Progenitor cell of endocrine pancreas (in vitro differentiated cells): ENCODE measurements at regions not wholly inside any gene's neighbourhood (a gene's known extent, or its start where the extent isn't known, plus 50 kb on each side); places are given as distances from the start of the nearest gene placed in this dataset.
A peak's percentile ranks its signal among the peaks of the same experiment; 100 is the strongest.

Source experiments
- DNase-seq: peaks from one replicate; pipeline ENCODE4 v3.0.0; 2021; ENCODE audit warnings: low spot score; ENCODE audit not compliant: unreplicated experiment
- H3K27ac Mint-ChIP-seq: 2 replicates; pipeline ENCODE4 v1.8.0; 2021; ENCODE audit warnings: mild to moderate bottlenecking, moderate library complexity, mixed read lengths
- H3K27me3 Mint-ChIP-seq: 2 replicates; pipeline ENCODE4 v1.8.0; 2021; ENCODE audit warnings: mixed read lengths
- H3K36me3 Mint-ChIP-seq: 2 replicates; pipeline ENCODE4 v1.8.0; 2022; ENCODE audit warnings: mixed read lengths; ENCODE audit not compliant: insufficient read depth
- H3K4me1 Mint-ChIP-seq: 2 replicates; pipeline ENCODE4 v1.8.0; 2021; ENCODE audit warnings: low read depth, mixed read lengths
- H3K4me3 Mint-ChIP-seq: 2 replicates; pipeline ENCODE4 v1.8.0; 2021; ENCODE audit warnings: low read depth, mild to moderate bottlenecking, moderate library complexity, mixed read lengths
- H3K9me3 Mint-ChIP-seq: 2 replicates; pipeline ENCODE4 v1.8.0; 2021; ENCODE audit warnings: low read depth, mixed read lengths
- CTCF ChIP-seq: fragments of 200-600 bp; sonication (generic); IDR thresholded peaks from one replicate; pipeline ENCODE4 v1.5.0; 2021; ENCODE audit warnings: antibody characterized with exemption, mild to moderate bottlenecking; ENCODE audit not compliant: unreplicated experiment

- H3K9me3 Mint-ChIP-seq = no peaks in the 10 kb centered on the region
- H3K27me3 Mint-ChIP-seq = peaks cover 21% of the 10 kb centered on the region
- H3K36me3 Mint-ChIP-seq = no peaks in the 10 kb centered on the region
- TF ChIP-seq CTCF = no peak
- H3K4me3 Mint-ChIP-seq = no peak overlapping the region
- H3K27ac Mint-ChIP-seq = peak overlapping the region; percentile 85
- H3K4me1 Mint-ChIP-seq = peaks cover 35% of the 10 kb centered on the region
- DNase-seq = no peak
These were observed 1002.7 kb downstream of the BRD1 start for GRCh38 chr22:48824712-48825651.

- DNase-seq = no peak
- Mint-ChIP-seq H3K27me3 (peaks cover 25% of the 10 kb centered on the region), H3K27ac (no peak overlapping the region), H3K36me3 (no peaks in the 10 kb centered on the region), H3K9me3 (no peaks in the 10 kb centered on the region), H3K4me1 (peaks cover 40% of the 10 kb centered on the region), H3K4me3 (no peak overlapping the region)
- TF ChIP-seq CTCF = no peak
These were observed 1003.7 kb downstream of the BRD1 start for GRCh38 chr22:48823941-48824340.

GRCh38 chr22:48822278-48823233, 1005.1 kb downstream of the BRD1 start:
- H3K36me3 Mint-ChIP-seq = no peaks in the 10 kb centered on the region
- peaks cover 39% of the 10 kb centered on the region for H3K4me1 Mint-ChIP-seq
- H3K9me3 Mint-ChIP-seq = no peaks in the 10 kb centered on the region
- H3K4me3 Mint-ChIP-seq = no peak overlapping the region
- peaks cover 35% of the 10 kb centered on the region for H3K27me3 Mint-ChIP-seq
- no peak overlapping the region for H3K27ac Mint-ChIP-seq
- DNase-seq = no peak
- no peak for TF ChIP-seq CTCF

- peaks cover 32% of the 10 kb centered on the region for H3K4me1 Mint-ChIP-seq
- no peak for TF ChIP-seq CTCF
- no peak overlapping the region for H3K4me3 Mint-ChIP-seq
- no peaks in the 10 kb centered on the region for H3K36me3 Mint-ChIP-seq
- no peak for DNase-seq
- H3K27ac Mint-ChIP-seq = peak overlapping the region; percentile 62
- peaks cover 39% of the 10 kb centered on the region for H3K27me3 Mint-ChIP-seq
- H3K9me3 Mint-ChIP-seq = no peaks in the 10 kb centered on the region
These were observed 1005.9 kb downstream of the BRD1 start for GRCh38 chr22:48821727-48822126.

GRCh38 chr22:48821346-48821690, 1006.4 kb downstream of the BRD1 start:
- TF ChIP-seq CTCF = no peak
- DNase-seq = no peak
- Mint-ChIP-seq H3K36me3 (no peaks in the 10 kb centered on the region), H3K4me1 (peaks cover 30% of the 10 kb centered on the region), H3K4me3 (no peak overlapping the region), H3K27ac (no peak overlapping the region), H3K9me3 (no peaks in the 10 kb centered on the region), H3K27me3 (peaks cover 43% of the 10 kb centered on the region)
